Gastroesophageal sphincter (tissue), 4 donors: ENCODE measurements at regions not wholly inside any gene's neighbourhood (a gene's known extent, or its start where the extent isn't known, plus 50 kb on each side); places are given as distances from the start of the nearest gene placed in this dataset.

Source experiments
- ATAC-seq: fragments of 150-250 bp; one replicate; pipeline ENCODE4 v1.9.1; 2016; ENCODE audit warnings: mild to moderate bottlenecking, moderate library complexity
- H3K27ac ChIP-seq, 4 donors: fragments of 200-600 bp; sonication (generic) in 3 of 4; 1 replicate in 3 of 4; 2 replicates in 1 of 4; pipeline ENCODE4 v1.5.1; 2016 to 2019
- H3K27me3 ChIP-seq: fragments of 200-600 bp; sonication (generic); one replicate; pipeline ENCODE4 v1.5.1; 2019
- H3K36me3 ChIP-seq, 2 donors: fragments of 200-600 bp; sonication (generic); one replicate each; pipeline ENCODE4 v1.5.1; 2019; ENCODE audit warnings: control low read depth in 1 of 2
- H3K4me1 ChIP-seq, 3 donors: fragments of 200-600 bp; sonication (generic); 1 replicate in 2 of 3; 2 replicates in 1 of 3; pipeline ENCODE4 v1.5.1; 2016 to 2019; ENCODE audit warnings: control low read depth in 2 of 3
- H3K4me3 ChIP-seq, 2 donors: fragments of 200-600 bp; sonication (generic); one replicate each; pipeline ENCODE4 v1.5.1; 2019; ENCODE audit warnings: mild to moderate bottlenecking in 1 of 2, moderate library complexity in 1 of 2
- H3K9me3 ChIP-seq, 3 donors: fragments of 200-600 bp; sonication (generic); one replicate each; pipeline ENCODE4 v1.5.1; 2017 to 2019; ENCODE audit warnings: control low read depth in 2 of 3
- CTCF ChIP-seq, 4 experiments: fragments of 200-600 bp in 2 of 4; fragments of 450-650 bp in 2 of 4; sonication (generic) in 1 of 4; IDR thresholded peaks; one replicate each; pipeline ENCODE4 v1.5.1; 2017 to 2019; ENCODE audit warnings: antibody characterized with exemption in 4 of 4, mild to moderate bottlenecking in 2 of 4, moderate library complexity in 2 of 4
- EP300 ChIP-seq: sonication (generic); formaldehyde crosslinking; IDR thresholded peaks from one replicate; pipeline ENCODE4 v1.6.1; 2017; ENCODE audit warnings: antibody characterized with exemption, mild to moderate bottlenecking
- POLR2A ChIP-seq, 2 donors: fragments of 450-650 bp; IDR thresholded peaks; one replicate each; pipeline ENCODE4 v1.6.1; 2017; ENCODE audit warnings: antibody characterized with exemption in 2 of 2, mild to moderate bottlenecking in 2 of 2, moderate library complexity in 1 of 2
- POLR2AphosphoS5 ChIP-seq: sonication (generic); formaldehyde crosslinking; IDR thresholded peaks from one replicate; pipeline ENCODE4 v1.6.1; 2017; ENCODE audit warnings: antibody characterized with exemption
- WGBS, 2 donors: methylation state at CpG; one replicate each; pipeline ENCODE4 v1.1.5; 2018; ENCODE audit warnings: low coverage in 1 of 2; 5-methylcytosine and 5-hydroxymethylcytosine counted together

- no peaks in the 10 kb centered on the region for H3K9me3 ChIP-seq
- no peaks in the 10 kb centered on the region for H3K27me3 ChIP-seq
- ATAC-seq, result no peak
- TF ChIP-seq POLR2A (IDR thresholded peaks at IDR 0.05) (no peak), EP300 (no peak), CTCF (IDR thresholded peaks at IDR 0.05) (no peak), POLR2AphosphoS5 (no peak)
- H3K27ac ChIP-seq, result no peak overlapping the region
- H3K4me3 ChIP-seq, result no peak overlapping the region
- H3K4me1 ChIP-seq, result no peaks in the 10 kb centered on the region
- no peaks in the 10 kb centered on the region for H3K36me3 ChIP-seq
- 53 to 76% methylated on average over 5 of the region's 5 CpGs for WGBS, 2 donors
Measured at GRCh38 chr12:74977832-74978481, 231.7 kb downstream of the KCNC2 start.

GRCh38 chr12:74980510-74980909, 229.1 kb downstream of the KCNC2 start:
- WGBS, 2 donors, result 6 to 26% methylated on average over 3 to 4 of the region's 4 CpGs
- H3K4me3 ChIP-seq, result no peak overlapping the region
- H3K36me3 ChIP-seq, result no peaks in the 10 kb centered on the region
- H3K9me3 ChIP-seq, result no peaks in the 10 kb centered on the region
- no peaks in the 10 kb centered on the region for H3K27me3 ChIP-seq
- no peaks in the 10 kb centered on the region for H3K4me1 ChIP-seq
- no peak for ATAC-seq
- TF ChIP-seq POLR2AphosphoS5, result no peak
- no peak overlapping the region for H3K27ac ChIP-seq

- H3K27ac ChIP-seq, result no peak overlapping the region
- H3K36me3 ChIP-seq, result no peaks in the 10 kb centered on the region
- TF ChIP-seq POLR2A (IDR thresholded peaks at IDR 0.05) (no peak), POLR2AphosphoS5 (no peak), EP300 (no peak), CTCF (IDR thresholded peaks at IDR 0.05) (no peak)
- H3K4me1 ChIP-seq, result no peaks in the 10 kb centered on the region
- WGBS, 2 donors, result 67 to 71% methylated on average over 1 of the region's 1 CpG
- no peaks in the 10 kb centered on the region for H3K27me3 ChIP-seq
- ATAC-seq, result no peak
- no peaks in the 10 kb centered on the region for H3K9me3 ChIP-seq
- no peak overlapping the region for H3K4me3 ChIP-seq
Measured at GRCh38 chr12:74981541-74981940, 228.1 kb downstream of the KCNC2 start.

- 72 to 82% methylated on average over 3 of the region's 3 CpGs for WGBS, 2 donors
- Histone ChIP-seq H3K27me3 (no peaks in the 10 kb centered on the region), H3K9me3 (no peaks in the 10 kb centered on the region), H3K27ac (no peak overlapping the region), H3K4me3 (no peak overlapping the region), H3K4me1 (no peaks in the 10 kb centered on the region), H3K36me3 (no peaks in the 10 kb centered on the region)
- TF ChIP-seq POLR2A (IDR thresholded peaks at IDR 0.05) (no peak), POLR2AphosphoS5 (no peak), EP300 (no peak), CTCF (IDR thresholded peaks at IDR 0.05) (no peak)
- ATAC-seq, result no peak
Measured at GRCh38 chr12:74983917-74984316, 225.7 kb downstream of the KCNC2 start.

- 33% methylated on average over 2 of the region's 4 CpGs; no CpG with 5 or more reads in 1 of the 2 donors for WGBS, 2 donors
- no peak for TF ChIP-seq CTCF (IDR thresholded peaks at IDR 0.05)
- TF ChIP-seq POLR2AphosphoS5, result no peak
- no peak for TF ChIP-seq EP300
- TF ChIP-seq POLR2A (IDR thresholded peaks at IDR 0.05), result no peak
- Histone ChIP-seq H3K9me3 (no peaks in the 10 kb centered on the region), H3K27me3 (no peaks in the 10 kb centered on the region), H3K36me3 (no peaks in the 10 kb centered on the region), H3K4me1 (no peaks in the 10 kb centered on the region), H3K27ac (no peak overlapping the region), H3K4me3 (no peak overlapping the region)
- peak; percentile 31 for ATAC-seq
Measured at GRCh38 chr12:74984631-74985030, 225.0 kb downstream of the KCNC2 start.
